Esophagus squamous epithelium (tissue), 5 donors: ENCODE measurements at regions not wholly inside any gene's neighbourhood (a gene's known extent, or its start where the extent isn't known, plus 50 kb on each side); places are given as distances from the start of the nearest gene placed in this dataset.

Experiments
- DNase-seq: peaks from one replicate; lab custom pipeline; 2025; lab: John Stamatoyannopoulos, UW
- H3K27ac ChIP-seq, 4 donors: fragments of 200-600 bp; sonication (generic); one replicate each; pipeline ENCODE4 v1.5.1; 2016 to 2019; ENCODE audit warnings: mild to moderate bottlenecking in 1 of 4
- H3K27me3 ChIP-seq, 4 donors: fragments of 200-600 bp; sonication (generic); 1 replicate in 3 of 4; 2 replicates in 1 of 4; pipeline versions ENCODE4 v1.5.1 to v1.6.0; 2017 to 2021; ENCODE audit warnings: antibody characterized with exemption in 1 of 4
- H3K36me3 ChIP-seq, 3 donors: fragments of 200-600 bp; sonication (generic); one replicate each; pipeline ENCODE4 v1.5.1; 2016 to 2019
- H3K4me1 ChIP-seq, 3 donors: fragments of 200-600 bp; sonication (generic); one replicate each; pipeline ENCODE4 v1.5.1; 2017 to 2019
- H3K4me3 ChIP-seq, 4 donors: fragments of 200-600 bp; sonication (generic); 1 replicate in 3 of 4; 2 replicates in 1 of 4; pipeline ENCODE4 v1.5.1; 2016 to 2019; ENCODE audit warnings: mild to moderate bottlenecking in 2 of 4, moderate library complexity in 1 of 4
- H3K9me3 ChIP-seq, 3 donors: fragments of 200-600 bp; sonication (generic); one replicate each; pipeline ENCODE4 v1.5.1; 2016 to 2019
- CTCF ChIP-seq, 6 experiments: fragments of 450-650 bp in 4 of 6; fragments of 200-600 bp in 2 of 6; sonication (generic) in 2 of 6; IDR thresholded peaks; one replicate each; pipeline ENCODE4 v1.5.1; 2016 to 2019; ENCODE audit warnings: antibody characterized with exemption in 6 of 6, mild to moderate bottlenecking in 4 of 6, moderate library complexity in 4 of 6
- POLR2A ChIP-seq, 4 donors: fragments of 450-650 bp; IDR thresholded peaks; one replicate each; pipeline ENCODE4 v1.6.1; 2017; ENCODE audit warnings: antibody characterized with exemption in 4 of 4, mild to moderate bottlenecking in 4 of 4, moderate library complexity in 3 of 4
- WGBS, 2 donors: methylation state at CpG; one replicate each; pipeline ENCODE4 v1.1.5; 2018; 5-methylcytosine and 5-hydroxymethylcytosine counted together
- intact Hi-C: fragments of 100-400 bp; cut with DNase I; formaldehyde crosslinking; loops from one replicate; pipeline ENCODE4 v1.15.0; 2022
- donor health status: DM: yes; HTN: yes; CAD: no.

DNA sequence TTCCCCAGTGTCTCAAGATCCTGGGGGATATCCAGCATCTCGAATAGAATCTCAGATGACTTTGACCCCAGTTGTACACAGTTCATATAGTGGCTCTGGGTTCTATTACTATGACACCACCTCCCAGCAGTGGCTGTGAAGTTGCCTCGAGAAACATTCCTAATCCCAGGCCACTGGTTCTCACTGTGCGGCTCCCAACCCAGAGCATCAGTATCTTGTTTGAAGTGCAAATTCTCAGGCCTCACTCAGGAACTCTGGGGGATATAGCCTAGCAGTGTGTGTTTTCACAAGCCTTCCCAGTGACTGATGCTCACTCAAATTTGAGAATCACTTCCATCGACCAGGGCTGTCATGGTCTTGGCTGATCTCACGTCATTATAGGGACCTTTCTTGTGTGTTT is 69.3 kb upstream of the IGF1 start:
- intact Hi-C loops, result no loop called here
- no peak for DNase-seq
- Histone ChIP-seq H3K4me1 (no peaks in the 10 kb centered on the region), H3K9me3 (no peaks in the 10 kb centered on the region), H3K27me3 (no peaks in the 10 kb centered on the region), H3K36me3 (no peaks in the 10 kb centered on the region), H3K27ac (no peak overlapping the region), H3K4me3 (no peak overlapping the region)
- TF ChIP-seq CTCF (IDR thresholded peaks at IDR 0.05) (no peak), POLR2A (IDR thresholded peaks at IDR 0.05) (no peak)
- 59 to 63% methylated on average over 4 to 5 of the region's 5 CpGs for WGBS, 2 donors

GRCh38 chr12:102548543-102548942 is 68.2 kb upstream of the IGF1 start:
- intact Hi-C loops, result no loop called here
- Histone ChIP-seq H3K27ac (no peak overlapping the region), H3K36me3 (no peaks in the 10 kb centered on the region), H3K4me3 (no peak overlapping the region), H3K27me3 (no peaks in the 10 kb centered on the region), H3K9me3 (no peaks in the 10 kb centered on the region), H3K4me1 (no peaks in the 10 kb centered on the region)
- WGBS, 2 donors, result 33 to 35% methylated on average over 3 of the region's 3 CpGs
- DNase-seq, result no peak
- TF ChIP-seq CTCF (IDR thresholded peaks at IDR 0.05), result no peak
- TF ChIP-seq POLR2A (IDR thresholded peaks at IDR 0.05), result no peak

DNA sequence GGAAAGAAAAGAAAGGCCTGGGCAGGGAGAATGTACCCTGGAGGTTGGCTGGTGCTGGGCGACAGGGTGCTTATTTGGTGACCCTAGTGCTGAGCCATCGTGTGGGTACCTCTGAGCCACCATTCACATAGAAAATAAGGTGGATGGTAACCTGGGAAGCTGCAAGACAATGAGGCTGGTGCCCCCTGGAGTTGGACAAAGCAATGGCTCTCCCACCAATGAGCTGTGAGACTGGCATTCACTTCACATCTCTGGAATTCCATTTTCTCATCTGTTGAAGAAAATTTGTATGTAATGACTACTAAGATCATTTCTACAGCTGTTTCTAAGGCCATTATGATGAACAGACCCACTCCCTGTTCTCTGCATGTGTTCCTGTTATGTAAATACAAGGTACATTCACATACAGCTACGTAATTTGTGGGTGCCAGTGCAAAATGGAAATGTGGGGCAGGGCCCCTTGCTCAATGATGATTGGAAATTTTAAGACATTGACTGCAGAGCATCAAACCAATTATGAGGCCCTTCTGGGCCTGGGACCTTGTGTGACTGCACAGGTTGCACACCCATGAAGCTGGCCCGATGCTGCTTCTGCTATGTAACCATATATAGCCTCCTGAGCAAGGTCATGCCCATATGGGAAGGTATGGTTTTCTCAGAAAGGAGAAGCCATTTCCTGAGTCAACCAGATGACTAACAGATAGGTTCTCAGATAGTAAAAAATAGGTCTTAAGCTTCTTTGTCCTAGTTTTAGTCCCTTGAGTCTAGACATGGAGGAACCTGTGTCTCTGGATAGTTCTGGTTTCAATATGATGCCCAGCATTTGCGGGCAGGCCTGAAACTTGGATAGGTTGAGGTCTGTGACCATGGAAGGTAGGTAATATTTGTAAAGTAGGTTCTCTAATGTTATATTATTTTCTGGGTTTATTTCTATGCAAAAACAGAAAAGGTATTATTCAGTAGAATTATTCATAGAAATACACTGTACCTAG is 63.4 kb upstream of the IGF1 start:
- no peak for DNase-seq
- Histone ChIP-seq H3K4me3 (no peak overlapping the region), H3K36me3 (no peaks in the 10 kb centered on the region), H3K27ac (no peak overlapping the region), H3K4me1 (no peaks in the 10 kb centered on the region), H3K9me3 (no peaks in the 10 kb centered on the region), H3K27me3 (no peaks in the 10 kb centered on the region)
- 70 to 72% methylated on average over 5 of the region's 5 CpGs for WGBS, 2 donors
- no peak for TF ChIP-seq CTCF (IDR thresholded peaks at IDR 0.05)
- no peak for TF ChIP-seq POLR2A (IDR thresholded peaks at IDR 0.05)
- intact Hi-C loops, result no loop called here

DNA sequence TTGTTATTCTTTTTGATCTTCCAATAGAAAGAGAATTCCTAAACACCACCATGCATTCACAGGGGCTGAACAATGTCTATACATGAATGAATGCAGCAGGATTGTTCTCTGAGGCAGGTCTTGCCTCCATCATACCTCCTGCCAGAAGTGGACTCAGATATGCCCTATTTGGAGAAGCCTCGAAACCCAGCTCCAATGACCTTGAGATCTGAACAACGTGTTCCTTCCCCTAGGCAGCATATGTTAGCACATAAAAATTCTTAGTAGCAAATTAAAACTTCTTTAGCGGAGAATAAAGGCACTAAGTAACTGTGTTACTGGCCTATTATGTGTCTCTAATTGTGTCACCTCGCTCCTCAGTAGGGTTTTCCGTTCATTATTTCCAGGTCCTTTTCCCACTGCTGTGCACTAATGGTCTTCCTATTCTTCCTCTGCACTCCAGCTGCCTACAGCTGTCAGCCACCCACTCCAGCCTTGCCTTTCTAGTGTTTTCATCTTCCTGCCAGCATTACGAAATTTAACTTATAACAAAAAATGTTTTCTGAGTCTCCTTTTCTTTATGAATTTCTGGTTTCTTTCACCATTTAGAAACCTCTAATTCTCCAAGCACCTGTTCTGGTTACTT is 62.6 kb upstream of the IGF1 start:
- Histone ChIP-seq H3K36me3 (no peaks in the 10 kb centered on the region), H3K4me3 (no peak overlapping the region), H3K27me3 (no peaks in the 10 kb centered on the region), H3K4me1 (no peaks in the 10 kb centered on the region), H3K9me3 (no peaks in the 10 kb centered on the region), H3K27ac (no peak overlapping the region)
- intact Hi-C loops, result no loop called here
- no peak for DNase-seq
- no peak for TF ChIP-seq CTCF (IDR thresholded peaks at IDR 0.05)
- TF ChIP-seq POLR2A (IDR thresholded peaks at IDR 0.05), result no peak
- 56 to 65% methylated on average over 6 of the region's 6 CpGs for WGBS, 2 donors

GRCh38 chr12:102540815-102541385 is 60.5 kb upstream of the IGF1 start:
- Histone ChIP-seq H3K27ac (no peak overlapping the region), H3K9me3 (no peaks in the 10 kb centered on the region), H3K36me3 (no peaks in the 10 kb centered on the region), H3K4me1 (no peaks in the 10 kb centered on the region), H3K27me3 (no peaks in the 10 kb centered on the region), H3K4me3 (no peak overlapping the region)
- DNase-seq, result no peak
- WGBS, 2 donors, result 69 to 79% methylated on average over 3 of the region's 3 CpGs
- intact Hi-C loops, result no loop called here
- TF ChIP-seq POLR2A (IDR thresholded peaks at IDR 0.05) (no peak), CTCF (IDR thresholded peaks at IDR 0.05) (no peak)
